ENCODE measurements at regions not wholly inside any gene's neighbourhood (a gene's known extent, or its start where the extent isn't known, plus 50 kb on each side); places are given as distances from the start of the nearest gene placed in this dataset.

- ATAC-seq (no peak), DNase-seq (no peak)
- no peaks in the 10 kb centered on the region for H3K9me3 ChIP-seq
- TF ChIP-seq CTCF (IDR thresholded peaks at IDR 0.05) = no peak
- H3K4me3 ChIP-seq = no peak overlapping the region
- intact Hi-C loops (cut with DNase I) = no loop called here
- no peaks in the 10 kb centered on the region for H3K4me1 ChIP-seq
- H3K27me3 ChIP-seq (ENCODE audit: insufficient read depth in 3 of 3, low read length in 2 of 3) = no peaks in the 10 kb centered on the region
- H3K27ac ChIP-seq = no peak overlapping the region
- WGBS, 3 donors = 85 to 90% (median 87%) methylated on average over 4 of the region's 4 CpGs
- H3K36me3 ChIP-seq (ENCODE audit: insufficient read depth in 1 of 2, low read depth in 1 of 2) = no peaks in the 10 kb centered on the region
Observed at GRCh38 chr9:108680946-108681345, 174.8 kb downstream of the ACTL7B start.

- H3K27ac ChIP-seq = no peak overlapping the region
- intact Hi-C loops (cut with DNase I) = no loop called here
- ATAC-seq = no peak
- no peaks in the 10 kb centered on the region for H3K36me3 ChIP-seq (ENCODE audit: insufficient read depth in 1 of 2, low read depth in 1 of 2)
- TF ChIP-seq CTCF (IDR thresholded peaks at IDR 0.05) = no peak
- H3K4me3 ChIP-seq = no peak overlapping the region
- no peaks in the 10 kb centered on the region for H3K4me1 ChIP-seq
- 92 to 97% (median 94%) methylated on average over 6 of the region's 6 CpGs for WGBS, 3 donors
- H3K9me3 ChIP-seq = no peaks in the 10 kb centered on the region
- no peak for DNase-seq
- H3K27me3 ChIP-seq (ENCODE audit: insufficient read depth in 3 of 3, low read length in 2 of 3) = no peaks in the 10 kb centered on the region
Observed at GRCh38 chr9:108677776-108678175, 178.0 kb downstream of the ACTL7B start.

GRCh38 chr9:108676355-108676754 lies 179.4 kb downstream of the ACTL7B start:
- no peak overlapping the region for H3K4me3 ChIP-seq
- H3K4me1 ChIP-seq = no peaks in the 10 kb centered on the region
- no peaks in the 10 kb centered on the region for H3K27me3 ChIP-seq (ENCODE audit: insufficient read depth in 3 of 3, low read length in 2 of 3)
- TF ChIP-seq CTCF (IDR thresholded peaks at IDR 0.05) = no peak
- 73 to 80% (median 79%) methylated on average over 4 of the region's 4 CpGs for WGBS, 3 donors
- intact Hi-C loops (cut with DNase I) = no loop called here
- no peak overlapping the region for H3K27ac ChIP-seq
- H3K36me3 ChIP-seq (ENCODE audit: insufficient read depth in 1 of 2, low read depth in 1 of 2) = no peaks in the 10 kb centered on the region
- DNase-seq = no peak
- H3K9me3 ChIP-seq = no peaks in the 10 kb centered on the region
- no peak for ATAC-seq

- DNase-seq = no peak
- Histone ChIP-seq H3K4me3 (no peak overlapping the region), H3K36me3 (ENCODE audit: insufficient read depth in 1 of 2, low read depth in 1 of 2) (no peaks in the 10 kb centered on the region), H3K9me3 (no peaks in the 10 kb centered on the region), H3K4me1 (no peaks in the 10 kb centered on the region), H3K27ac (no peak overlapping the region), H3K27me3 (ENCODE audit: insufficient read depth in 3 of 3, low read length in 2 of 3) (no peaks in the 10 kb centered on the region)
- 88 to 92% (median 90%) methylated on average over 2 of the region's 2 CpGs for WGBS, 3 donors
- no peak for ATAC-seq
- TF ChIP-seq CTCF (IDR thresholded peaks at IDR 0.05) = no peak
- intact Hi-C loops (cut with DNase I) = no loop called here
Observed at GRCh38 chr9:108675708-108676107, 180.1 kb downstream of the ACTL7B start.

- TF ChIP-seq CTCF (IDR thresholded peaks at IDR 0.05) = no peak
- WGBS, 3 donors = 87 to 89% (median 89%) methylated on average over 6 of the region's 6 CpGs
Observed at GRCh38 chr9:108674766-108675530, 180.8 kb downstream of the ACTL7B start.

More at GRCh38 chr9:108674766-108675530, 180.8 kb downstream of the ACTL7B start:
- no peak for ATAC-seq
- H3K36me3 ChIP-seq (ENCODE audit: insufficient read depth in 1 of 2, low read depth in 1 of 2) = no peaks in the 10 kb centered on the region
- intact Hi-C loops (cut with DNase I) = no loop called here
- H3K27me3 ChIP-seq (ENCODE audit: insufficient read depth in 3 of 3, low read length in 2 of 3) = no peaks in the 10 kb centered on the region
- no peaks in the 10 kb centered on the region for H3K4me1 ChIP-seq
- no peak for DNase-seq
- H3K4me3 ChIP-seq = no peak overlapping the region
- H3K27ac ChIP-seq = no peak overlapping the region
- H3K9me3 ChIP-seq = no peaks in the 10 kb centered on the region
